GM21717 (cell line): ENCODE measurements at regions not wholly inside any gene's neighbourhood (a gene's known extent, or its start where the extent isn't known, plus 50 kb on each side); places are given as distances from the start of the nearest gene placed in this dataset.

Source experiments
- ATAC-seq: cut with Tn5 transposase; IDR thresholded peaks from one replicate; pipeline ENCODE4 v1.9.1; 2021; ENCODE audit warnings: mild to moderate bottlenecking, moderate library complexity; ENCODE audit not compliant: unreplicated experiment

GRCh38 chr16:17691106-17691898 lies 220.5 kb upstream of the XYLT1 start:
- no peak for ATAC-seq

- ATAC-seq, result no peak
These were observed 214.7 kb upstream of the XYLT1 start for GRCh38 chr16:17685447-17685846.

GRCh38 chr16:17683281-17683680 lies 212.5 kb upstream of the XYLT1 start:
- no peak for ATAC-seq

GRCh38 chr16:17676171-17676570 lies 205.4 kb upstream of the XYLT1 start:
- ATAC-seq, result no peak

GRCh38 chr16:17668386-17668785 lies 197.6 kb upstream of the XYLT1 start:
- ATAC-seq, result no peak

GRCh38 chr16:17666293-17666692 lies 195.5 kb upstream of the XYLT1 start:
- no peak for ATAC-seq

GRCh38 chr16:17658881-17659280 lies 188.1 kb upstream of the XYLT1 start:
- ATAC-seq, result no peak

GRCh38 chr16:17657045-17657444 lies 186.3 kb upstream of the XYLT1 start:
- no peak for ATAC-seq

- no peak for ATAC-seq
These were observed 183.8 kb upstream of the XYLT1 start for GRCh38 chr16:17654571-17654970.

GRCh38 chr16:17654142-17654541 lies 183.4 kb upstream of the XYLT1 start:
- ATAC-seq, result no peak

- no peak for ATAC-seq
These were observed 177.4 kb upstream of the XYLT1 start for GRCh38 chr16:17647879-17648872.

GRCh38 chr16:17643935-17644334 lies 173.2 kb upstream of the XYLT1 start:
- ATAC-seq, result no peak

GRCh38 chr16:17641990-17642389 lies 171.2 kb upstream of the XYLT1 start:
- no peak for ATAC-seq

GRCh38 chr16:17638134-17638533 lies 167.4 kb upstream of the XYLT1 start:
- no peak for ATAC-seq

GRCh38 chr16:17635183-17635582 lies 164.4 kb upstream of the XYLT1 start:
- no peak for ATAC-seq

GRCh38 chr16:17633181-17633951 lies 162.6 kb upstream of the XYLT1 start:
- ATAC-seq, result no peak

GRCh38 chr16:17632667-17633066 lies 161.9 kb upstream of the XYLT1 start:
- ATAC-seq, result no peak

GRCh38 chr16:17629936-17630335 lies 159.2 kb upstream of the XYLT1 start:
- no peak for ATAC-seq

GRCh38 chr16:17628983-17629382 lies 158.2 kb upstream of the XYLT1 start:
- ATAC-seq, result no peak

- no peak for ATAC-seq
These were observed 151.6 kb upstream of the XYLT1 start for GRCh38 chr16:17622366-17622765.

GRCh38 chr16:17619261-17619660 lies 148.5 kb upstream of the XYLT1 start:
- ATAC-seq, result no peak
